Small intestine (tissue), 7 donors: ENCODE measurements at regions not wholly inside any gene's neighbourhood (a gene's known extent, or its start where the extent isn't known, plus 50 kb on each side); places are given as distances from the start of the nearest gene placed in this dataset.

Experiments used
- DNase-seq, 2 donors: peaks; one replicate each; pipeline versions ENCODE4 v3.0.0 to v3.0.0-alpha.2; 2013
- FAIRE-seq: peaks from 2 replicates; lab custom pipeline; 2012; peaks lifted over from hg19 to GRCh38; lab: Jason Lieb, UNC
- H3K27ac ChIP-seq, 3 donors: one replicate each; pipeline ENCODE4 v1.5.1; 2013; ENCODE audit warnings: low read length in 2 of 3, mild to moderate bottlenecking in 2 of 3, control low read depth in 1 of 3, inconsistent platforms in 1 of 3, low read depth in 1 of 3, moderate library complexity in 1 of 3
- H3K27me3 ChIP-seq, 3 donors: one replicate each; pipeline ENCODE4 v1.6.1; 2013; ENCODE audit warnings: low read length in 3 of 3, inconsistent platforms in 1 of 3; ENCODE audit not compliant: control insufficient read depth in 3 of 3, insufficient read depth in 3 of 3
- H3K36me3 ChIP-seq, 3 donors: one replicate each; pipeline ENCODE4 v1.6.1; 2013; ENCODE audit warnings: low read length in 3 of 3, inconsistent platforms in 1 of 3, low read depth in 1 of 3, mild to moderate bottlenecking in 1 of 3, moderate library complexity in 1 of 3; ENCODE audit not compliant: control insufficient read depth in 3 of 3, insufficient read depth in 2 of 3
- H3K4me1 ChIP-seq, 3 donors: one replicate each; pipeline ENCODE4 v1.6.1; 2013; ENCODE audit warnings: low read length in 2 of 3, inconsistent platforms in 1 of 3, low read depth in 1 of 3, mild to moderate bottlenecking in 1 of 3, moderate library complexity in 1 of 3; ENCODE audit not compliant: control insufficient read depth in 3 of 3, insufficient read depth in 2 of 3
- H3K4me3 ChIP-seq, 3 donors: one replicate each; pipeline ENCODE4 v1.5.1; 2013; ENCODE audit warnings: low read length in 3 of 3, control low read depth in 1 of 3, inconsistent platforms in 1 of 3, low read depth in 1 of 3, mild to moderate bottlenecking in 1 of 3, moderate library complexity in 1 of 3
- H3K9me3 ChIP-seq, 2 donors: one replicate each; pipeline ENCODE4 v1.6.1; 2013; ENCODE audit warnings: low read depth in 1 of 2, low read length in 1 of 2; ENCODE audit not compliant: control insufficient read depth in 2 of 2, insufficient read depth in 1 of 2
- WGBS, 3 donors: extraction: QIAGEN DNeasy Blood & Tissue Kit; methylation state at CpG; one replicate each; pipeline ENCODE4 v1.1.7; 2013; 5-methylcytosine and 5-hydroxymethylcytosine counted together
- donor health status: healthy with polysubstance abuse.
- donor health status: control.
- donor health status: control.
- donor health status: Bipolar disorder and iron deficiency.
- donor health status: healthy.

DNA sequence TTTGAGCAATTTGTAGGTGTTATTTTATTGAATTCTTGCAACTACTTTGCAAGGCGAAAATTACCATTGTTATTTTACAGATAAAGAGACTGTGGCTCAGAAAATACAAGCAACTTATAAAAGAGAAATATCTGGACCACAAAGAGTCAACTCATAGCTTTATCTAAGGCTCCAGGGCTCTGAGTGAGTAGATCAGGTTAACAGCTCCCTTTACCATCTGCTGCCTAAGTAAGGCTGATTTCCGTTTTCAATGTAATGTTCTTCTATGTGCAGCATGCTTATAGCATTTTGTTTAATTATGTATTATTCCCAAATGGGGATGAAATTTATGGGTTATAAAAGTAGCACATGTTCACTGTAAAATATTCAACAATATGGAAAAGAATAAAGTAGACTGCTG, 299.1 kb upstream of the TNP1 start:
- Histone ChIP-seq H3K27ac (no peak overlapping the region), H3K36me3 (no peaks in the 10 kb centered on the region), H3K9me3 (no peaks in the 10 kb centered on the region), H3K4me3 (no peak overlapping the region), H3K27me3 (peaks cover 0 to 5% (median 0%) of the 10 kb centered on the region in 3 donors), H3K4me1 (peaks cover 0 to 5% (median 0%) of the 10 kb centered on the region in 3 donors)
- FAIRE-seq (no peak), DNase-seq (no peak)
- WGBS, 3 donors, result 80 to 88% (median 85%) methylated on average over 2 of the region's 2 CpGs

GRCh38 chr2:217157581-217157980, 297.7 kb upstream of the TNP1 start:
- WGBS, 3 donors, result 87 to 95% (median 89%) methylated on average over 6 of the region's 6 CpGs
- peaks cover 0 to 5% (median 0%) of the 10 kb centered on the region in 3 donors for H3K27me3 ChIP-seq
- FAIRE-seq, result no peak
- no peaks in the 10 kb centered on the region for H3K9me3 ChIP-seq
- H3K36me3 ChIP-seq, result no peaks in the 10 kb centered on the region
- peaks cover 0 to 2% (median 0%) of the 10 kb centered on the region in 3 donors for H3K4me1 ChIP-seq
- no peak overlapping the region for H3K4me3 ChIP-seq
- no peak for DNase-seq
- H3K27ac ChIP-seq, result no peak overlapping the region

DNA sequence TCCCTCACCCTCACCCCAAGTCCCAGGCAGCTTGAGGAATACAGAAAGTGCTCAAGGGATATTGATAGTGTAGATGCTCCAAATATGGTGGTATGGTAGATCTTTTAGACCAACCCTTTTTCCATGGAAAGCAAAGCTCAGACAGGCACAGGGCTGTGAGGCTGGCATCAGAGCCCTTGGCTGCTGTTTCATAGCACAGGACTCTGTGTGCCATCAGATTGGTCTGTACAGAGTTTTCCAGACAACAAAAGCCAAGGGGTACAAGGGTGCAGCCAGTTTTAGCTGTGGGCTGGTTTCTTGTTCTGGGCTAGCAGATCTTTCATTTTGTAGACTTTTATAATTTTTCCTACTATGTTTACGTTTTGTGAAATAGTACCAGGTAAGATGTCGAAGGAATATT, 296.9 kb upstream of the TNP1 start:
- 73 to 83% (median 82%) methylated on average over 2 of the region's 2 CpGs for WGBS, 3 donors
- Histone ChIP-seq H3K27me3 (peaks cover 0 to 5% (median 0%) of the 10 kb centered on the region in 3 donors), H3K9me3 (no peaks in the 10 kb centered on the region), H3K4me3 (no peak overlapping the region), H3K4me1 (no peaks in the 10 kb centered on the region), H3K27ac (no peak overlapping the region), H3K36me3 (no peaks in the 10 kb centered on the region)
- DNase-seq (no peak), FAIRE-seq (no peak)

- Histone ChIP-seq H3K4me1 (no peaks in the 10 kb centered on the region), H3K27me3 (peaks cover 0 to 5% (median 0%) of the 10 kb centered on the region in 3 donors), H3K27ac (no peak overlapping the region), H3K36me3 (no peaks in the 10 kb centered on the region), H3K9me3 (no peaks in the 10 kb centered on the region), H3K4me3 (no peak overlapping the region)
- FAIRE-seq (no peak), DNase-seq (no peak)
- WGBS, 3 donors, result 73 to 75% (median 75%) methylated on average over 9 of the region's 9 CpGs
These were observed 295.1 kb upstream of the TNP1 start for GRCh38 chr2:217154923-217155322.

DNA sequence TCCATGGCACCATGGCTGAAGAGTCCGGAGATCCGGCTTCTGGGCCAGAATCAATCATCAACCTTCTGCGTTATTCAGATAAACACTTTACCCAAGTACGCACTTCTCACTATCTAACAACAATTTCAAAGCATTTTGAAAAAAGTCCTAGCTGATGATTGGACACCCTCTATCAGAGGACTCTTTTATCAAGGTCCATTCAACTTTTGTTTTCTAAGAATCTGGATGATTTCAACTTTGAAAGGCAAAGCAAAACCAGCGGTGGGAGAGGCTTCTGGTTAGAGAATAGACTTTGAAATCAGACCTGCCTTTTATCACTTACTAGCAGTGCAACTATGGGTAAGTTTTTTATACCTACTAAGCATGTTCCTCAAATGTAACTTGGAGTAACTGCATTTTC, 293.6 kb upstream of the TNP1 start:
- Histone ChIP-seq H3K36me3 (no peaks in the 10 kb centered on the region), H3K4me3 (no peak overlapping the region), H3K9me3 (no peaks in the 10 kb centered on the region), H3K27me3 (peaks cover 0 to 5% (median 0%) of the 10 kb centered on the region in 3 donors), H3K27ac (no peak overlapping the region), H3K4me1 (no peaks in the 10 kb centered on the region)
- FAIRE-seq (no peak), DNase-seq (no peak)
- 66 to 82% (median 78%) methylated on average over 5 of the region's 5 CpGs for WGBS, 3 donors

- WGBS, 3 donors, result 83 to 95% (median 88%) methylated on average over 3 of the region's 3 CpGs
- no peak overlapping the region for H3K27ac ChIP-seq
- peaks cover 0 to 7% (median 0%) of the 10 kb centered on the region in 3 donors for H3K27me3 ChIP-seq
- no peaks in the 10 kb centered on the region for H3K36me3 ChIP-seq
- H3K4me1 ChIP-seq, result no peaks in the 10 kb centered on the region
- FAIRE-seq, result no peak
- no peak for DNase-seq
- no peak overlapping the region for H3K4me3 ChIP-seq
- no peaks in the 10 kb centered on the region for H3K9me3 ChIP-seq
These were observed 293.0 kb upstream of the TNP1 start for GRCh38 chr2:217152831-217153230.

DNA sequence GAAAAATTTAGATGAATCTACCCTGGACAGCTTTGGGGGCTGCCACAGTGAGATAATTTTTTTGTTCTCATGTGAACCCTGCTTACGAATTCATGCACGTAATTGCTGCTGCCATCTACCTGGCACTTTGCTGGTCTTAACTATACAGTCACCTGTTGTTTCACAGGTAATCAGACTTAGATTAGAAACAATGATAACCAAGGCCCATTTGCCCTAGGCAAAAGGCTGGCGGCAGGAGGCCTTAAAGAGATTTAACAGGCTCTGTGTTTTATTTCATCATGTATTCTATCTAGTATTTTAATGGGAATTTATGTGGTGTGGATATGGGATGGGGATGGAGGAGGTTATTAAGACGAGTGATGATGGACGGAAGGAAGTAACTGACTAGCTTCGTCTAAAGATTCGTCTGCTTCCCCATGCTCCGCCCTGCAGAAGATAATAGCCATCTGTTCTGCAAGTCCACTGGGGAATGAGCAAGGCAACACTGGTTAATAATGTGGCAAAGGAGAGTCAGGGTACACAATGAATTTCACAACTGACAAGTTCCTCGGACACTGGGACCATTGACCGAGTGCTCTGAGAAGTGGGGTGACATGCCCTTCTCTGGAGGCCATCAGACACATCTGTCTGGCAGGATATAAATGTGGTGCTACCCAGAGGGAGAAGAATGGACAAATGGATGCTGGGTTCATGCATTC, 291.8 kb upstream of the TNP1 start:
- WGBS, 3 donors, result 61 to 68% (median 62%) methylated on average over 10 of the region's 10 CpGs
- H3K36me3 ChIP-seq, result no peaks in the 10 kb centered on the region
- peaks cover 0 to 8% (median 0%) of the 10 kb centered on the region in 3 donors for H3K27me3 ChIP-seq
- no peak overlapping the region for H3K4me3 ChIP-seq
- no peak for FAIRE-seq
- DNase-seq, result no peak
- no peaks in the 10 kb centered on the region for H3K9me3 ChIP-seq
- no peak overlapping the region for H3K27ac ChIP-seq
- H3K4me1 ChIP-seq, result no peaks in the 10 kb centered on the region

- 87 to 91% (median 89%) methylated on average over 4 of the region's 4 CpGs for WGBS, 3 donors
- FAIRE-seq (no peak), DNase-seq (no peak)
- Histone ChIP-seq H3K4me1 (no peaks in the 10 kb centered on the region), H3K9me3 (no peaks in the 10 kb centered on the region), H3K4me3 (no peak overlapping the region), H3K36me3 (no peaks in the 10 kb centered on the region), H3K27me3 (peaks cover 0 to 2% (median 0%) of the 10 kb centered on the region in 3 donors), H3K27ac (no peak overlapping the region)
These were observed 290.4 kb upstream of the TNP1 start for GRCh38 chr2:217150236-217150635.
